OCI-LY3 (cell line): ENCODE measurements at regions not wholly inside any gene's neighbourhood (a gene's known extent, or its start where the extent isn't known, plus 50 kb on each side); places are given as distances from the start of the nearest gene placed in this dataset.

Experiments used
- H2AFZ ChIP-seq: fragments of 200-600, 300-600 bp; shearing (Covaris generic); 2 replicates; pipeline ENCODE4 v1.6.0; 2014; ENCODE audit warnings: antibody characterized with exemption, low read depth, low read length
- H3K27ac ChIP-seq: fragments of 200-600, 300-600 bp; sonication (generic); 2 replicates; pipeline ENCODE4 v1.5.1; 2014; ENCODE audit warnings: mild to moderate bottlenecking, low read length, moderate library complexity, mixed read lengths
- H3K27me3 ChIP-seq: fragments of 200-600, 300-600 bp; sonication (generic); 2 replicates; pipeline ENCODE4 v1.6.1; 2014; ENCODE audit warnings: low read depth, low read length, mixed read lengths
- H3K36me3 ChIP-seq: fragments of 200-600, 300-600 bp; sonication (generic); replicated peaks from 2 replicates; pipeline ENCODE3; 2014; ENCODE audit warnings: low read depth, low read length, mixed read lengths
- H3K4me1 ChIP-seq: fragments of 300-600, 200-600 bp; sonication (generic); 2 replicates; pipeline ENCODE4 v1.6.1; 2014; ENCODE audit warnings: low read length, mixed read lengths
- H3K4me2 ChIP-seq: fragments of 200-600, 300-600 bp; sonication (generic); 2 replicates; pipeline ENCODE4 v1.6.1; 2014; ENCODE audit warnings: low read length, mixed read lengths
- H3K4me3 ChIP-seq: fragments of 300-600, 200-600 bp; sonication (generic); 2 replicates; pipeline ENCODE4 v1.5.1; 2014; ENCODE audit warnings: antibody characterized with exemption, mild to moderate bottlenecking, low read length, moderate library complexity
- H3K79me2 ChIP-seq: fragments of 300-600, 200-600 bp; shearing (Covaris generic); 2 replicates; pipeline ENCODE4 v1.6.1; 2014; ENCODE audit warnings: mild to moderate bottlenecking, low read length, mixed read lengths
- H3K9ac ChIP-seq: fragments of 300-600, 200-600 bp; shearing (Covaris generic); 2 replicates; pipeline ENCODE4 v1.6.0; 2014; ENCODE audit warnings: mild to moderate bottlenecking, low read length, moderate library complexity
- H3K9me3 ChIP-seq: fragments of 200-600, 300-600 bp; shearing (Covaris generic); 2 replicates; pipeline ENCODE4 v1.6.1; 2014; ENCODE audit warnings: low read length, mixed read lengths; ENCODE audit not compliant: insufficient read depth
- H4K20me1 ChIP-seq: fragments of 200-600, 300-600 bp; sonication (generic); 2 replicates; pipeline ENCODE4 v1.6.1; 2016; ENCODE audit warnings: low read length, mixed read lengths; ENCODE audit not compliant: insufficient read depth
- CTCF ChIP-seq: fragments of 200-600, 300-600 bp; sonication (generic); IDR thresholded peaks from 2 replicates; pipeline ENCODE4 v1.5.1; 2014; ENCODE audit warnings: antibody characterized with exemption, low read length, low read depth
- EZH2phosphoT487 ChIP-seq: fragments of 200-600 bp; shearing (Covaris generic); IDR thresholded peaks from 2 replicates; pipeline ENCODE4 v1.6.1; 2018; ENCODE audit warnings: antibody characterized with exemption, mixed run types, low read depth

- H3K36me3 ChIP-seq, result no peaks in the 10 kb centered on the region
- no peak for TF ChIP-seq CTCF
- no peak for TF ChIP-seq EZH2phosphoT487
These were observed 537.2 kb downstream of the TFEC start for GRCh38 chr7:115493381-115493780.

GRCh38 chr7:115491744-115492380 is 538.7 kb downstream of the TFEC start:
- Histone ChIP-seq H3K4me1 (peaks cover 10% of the 10 kb centered on the region), H4K20me1 (no peaks in the 10 kb centered on the region), H3K4me2 (no peak overlapping the region), H3K27ac (no peak overlapping the region), H3K27me3 (no peaks in the 10 kb centered on the region), H2AFZ (no peak overlapping the region), H3K4me3 (no peak overlapping the region), H3K36me3 (no peaks in the 10 kb centered on the region), H3K9me3 (no peaks in the 10 kb centered on the region), H3K9ac (no peak overlapping the region), H3K79me2 (no peaks in the 10 kb centered on the region)
- no peak for TF ChIP-seq EZH2phosphoT487
- no peak for TF ChIP-seq CTCF

More at GRCh38 chr7:115493381-115493780, 537.2 kb downstream of the TFEC start:
- Histone ChIP-seq H3K4me3 (no peak overlapping the region), H3K9ac (no peak overlapping the region), H3K79me2 (no peaks in the 10 kb centered on the region), H2AFZ (no peak overlapping the region), H3K27ac (no peak overlapping the region), H3K4me1 (peaks cover 17% of the 10 kb centered on the region), H3K4me2 (no peak overlapping the region), H4K20me1 (no peaks in the 10 kb centered on the region), H3K9me3 (no peaks in the 10 kb centered on the region), H3K27me3 (no peaks in the 10 kb centered on the region)

- H3K4me3 ChIP-seq, result no peak overlapping the region
These were observed 551.1 kb downstream of the TFEC start for GRCh38 chr7:115479448-115479847.

GRCh38 chr7:115478426-115478825 is 552.1 kb downstream of the TFEC start:
- no peaks in the 10 kb centered on the region for H4K20me1 ChIP-seq
- no peak overlapping the region for H2AFZ ChIP-seq
- H3K9me3 ChIP-seq, result no peaks in the 10 kb centered on the region
- H3K36me3 ChIP-seq, result no peaks in the 10 kb centered on the region
- no peaks in the 10 kb centered on the region for H3K27me3 ChIP-seq
- H3K4me1 ChIP-seq, result peaks cover 11% of the 10 kb centered on the region
- TF ChIP-seq CTCF (no peak), EZH2phosphoT487 (no peak)
- H3K9ac ChIP-seq, result no peak overlapping the region
- H3K27ac ChIP-seq, result no peak overlapping the region
- no peaks in the 10 kb centered on the region for H3K79me2 ChIP-seq
- no peak overlapping the region for H3K4me3 ChIP-seq
- no peak overlapping the region for H3K4me2 ChIP-seq

More at GRCh38 chr7:115479448-115479847, 551.1 kb downstream of the TFEC start:
- no peaks in the 10 kb centered on the region for H3K27me3 ChIP-seq
- H3K79me2 ChIP-seq, result no peaks in the 10 kb centered on the region
- H3K9me3 ChIP-seq, result no peaks in the 10 kb centered on the region
- H3K4me2 ChIP-seq, result no peak overlapping the region
- H3K4me1 ChIP-seq, result peaks cover 11% of the 10 kb centered on the region
- no peaks in the 10 kb centered on the region for H4K20me1 ChIP-seq
- TF ChIP-seq EZH2phosphoT487 (no peak), CTCF (no peak)
- H3K36me3 ChIP-seq, result no peaks in the 10 kb centered on the region
- H2AFZ ChIP-seq, result no peak overlapping the region
- no peak overlapping the region for H3K27ac ChIP-seq
- H3K9ac ChIP-seq, result no peak overlapping the region
